ENCODE measurements at regions not wholly inside any gene's neighbourhood (a gene's known extent, or its start where the extent isn't known, plus 50 kb on each side); places are given as distances from the start of the nearest gene placed in this dataset.
"Not testable (repeated sequence)": the region's sequence is repeated elsewhere in the genome, so short reads cannot be mapped to it uniquely, and the experiment has no call there.

- CTCF ChIA-PET, result no interaction called here
- POLR2A ChIA-PET, result no interaction called here
- H3K9me3 Mint-ChIP-seq, result no peaks in the 10 kb centered on the region
Observed at GRCh38 chr6:119760046-119760445, 410.5 kb upstream of the MAN1A1 start.

GRCh38 chr6:119758385-119758784 lies 408.8 kb upstream of the MAN1A1 start:
- no peaks in the 10 kb centered on the region for H3K4me1 Mint-ChIP-seq
- H3K4me3 Mint-ChIP-seq, result no peak overlapping the region
- no peak overlapping the region for H3K27ac Mint-ChIP-seq
- ChIA-PET POLR2A (no interaction called here), CTCF (interaction anchor here (1.0 kb wide), 1 partner anchor 19 kb away, joined by 3 read pairs; no protein-coding TSS in a partner anchor)
- ATAC-seq (ENCODE audit: low read depth), result no peak
- no peaks in the 10 kb centered on the region for H3K9me3 Mint-ChIP-seq
- DNase-seq, result no peak
- no peaks in the 10 kb centered on the region for H3K36me3 Mint-ChIP-seq (ENCODE audit: low read depth)
- intact Hi-C loops (cut with micrococcal nuclease), result no loop called here
- peaks cover 3% of the 10 kb centered on the region for H3K27me3 Mint-ChIP-seq
- no peak for TF ChIP-seq CTCF (IDR thresholded peaks at IDR 0.05)

More at GRCh38 chr6:119760046-119760445, 410.5 kb upstream of the MAN1A1 start:
- Mint-ChIP-seq H3K27ac (no peak overlapping the region), H3K36me3 (ENCODE audit: low read depth) (no peaks in the 10 kb centered on the region), H3K4me1 (no peaks in the 10 kb centered on the region), H3K4me3 (no peak overlapping the region), H3K27me3 (peaks cover 3% of the 10 kb centered on the region)
- no peak for ATAC-seq (ENCODE audit: low read depth)
- DNase-seq, result no peak
- intact Hi-C loops (cut with micrococcal nuclease), result no loop called here
- TF ChIP-seq CTCF (IDR thresholded peaks at IDR 0.05), result no peak

GRCh38 chr6:119757467-119757866 lies 407.9 kb upstream of the MAN1A1 start:
- no peak for DNase-seq
- H3K9me3 Mint-ChIP-seq, result no peaks in the 10 kb centered on the region
- intact Hi-C loops (cut with micrococcal nuclease), result no loop called here
- no peaks in the 10 kb centered on the region for H3K36me3 Mint-ChIP-seq (ENCODE audit: low read depth)
- peaks cover 3% of the 10 kb centered on the region for H3K27me3 Mint-ChIP-seq
- no peak for ATAC-seq (ENCODE audit: low read depth)
- TF ChIP-seq CTCF (IDR thresholded peaks at IDR 0.05), result no peak
- CTCF ChIA-PET, result no interaction called here
- no peaks in the 10 kb centered on the region for H3K4me1 Mint-ChIP-seq
- H3K4me3 Mint-ChIP-seq, result no peak overlapping the region
- POLR2A ChIA-PET, result no interaction called here
- no peak overlapping the region for H3K27ac Mint-ChIP-seq

GRCh38 chr6:119749335-119749734 lies 399.8 kb upstream of the MAN1A1 start:
- intact Hi-C loops (cut with micrococcal nuclease), result no loop called here
- H3K9me3 Mint-ChIP-seq, result no peaks in the 10 kb centered on the region

GRCh38 chr6:119748535-119748934 lies 399.0 kb upstream of the MAN1A1 start:
- intact Hi-C loops (cut with micrococcal nuclease); H3K4me3 Mint-ChIP-seq; POLR2A ChIA-PET; DNase-seq; H3K9me3 Mint-ChIP-seq; H3K27ac Mint-ChIP-seq; H3K27me3 Mint-ChIP-seq; CTCF ChIA-PET; H3K36me3 Mint-ChIP-seq (ENCODE audit: low read depth); ATAC-seq (ENCODE audit: low read depth): not testable (repeated sequence)
- peaks cover 15% of the 10 kb centered on the region for H3K4me1 Mint-ChIP-seq

More at GRCh38 chr6:119749335-119749734, 399.8 kb upstream of the MAN1A1 start:
- ATAC-seq (ENCODE audit: low read depth) (no peak), DNase-seq (no peak)
- Mint-ChIP-seq H3K4me3 (no peak overlapping the region), H3K27me3 (peaks cover 4% of the 10 kb centered on the region), H3K4me1 (peaks cover 15% of the 10 kb centered on the region), H3K36me3 (ENCODE audit: low read depth) (no peaks in the 10 kb centered on the region), H3K27ac (no peak overlapping the region)
- CTCF ChIA-PET, result interaction anchor here (0.8 kb wide), 1 partner anchor 9 kb away, joined by 3 read pairs; no protein-coding TSS in a partner anchor
- POLR2A ChIA-PET, result no interaction called here
- TF ChIP-seq CTCF (IDR thresholded peaks at IDR 0.05), result no peak
